H1 (cell line): ENCODE measurements at regions not wholly inside any gene's neighbourhood (a gene's known extent, or its start where the extent isn't known, plus 50 kb on each side); places are given as distances from the start of the nearest gene placed in this dataset.

Experiments used
- FOSL1 ChIP-seq: IDR thresholded peaks from 2 replicates; pipeline ENCODE4 v1.6.1; 2011; ENCODE audit warnings: mild to moderate bottlenecking, low read depth, low read length, moderate library complexity; ENCODE audit not compliant: insufficient read depth
- GABPA ChIP-seq: IDR thresholded peaks from 2 replicates; pipeline ENCODE4 v1.6.1; 2011; ENCODE audit warnings: mild to moderate bottlenecking, low read length, moderate library complexity, borderline replicate concordance; ENCODE audit not compliant: insufficient read depth
- KDM4A ChIP-seq: IDR thresholded peaks from one replicate; pipeline ENCODE4 v1.7.1; 2012; ENCODE audit warnings: low read depth, mild to moderate bottlenecking, moderate library complexity, low read length, inconsistent platforms; ENCODE audit not compliant: severe bottlenecking
- NRF1 ChIP-seq: IDR thresholded peaks from 2 replicates; pipeline ENCODE4 v1.6.1; 2011; ENCODE audit warnings: mild to moderate bottlenecking, low read depth, low read length, improper control_type of control experiment
- POU5F1 ChIP-seq: IDR thresholded peaks from 2 replicates; pipeline ENCODE4 v1.6.1; 2011; ENCODE audit warnings: low read depth, mild to moderate bottlenecking, low read length, moderate library complexity
- RAD21 ChIP-seq, 2 experiments: IDR thresholded peaks in 1 of 2; conservative IDR thresholded peaks in 1 of 2; 2 replicates each; pipeline ENCODE4 v1.6.1; 2011; ENCODE audit warnings: low read depth in 2 of 2, low read length in 2 of 2, improper control_type of control experiment in 1 of 2, inconsistent platforms in 1 of 2, mild to moderate bottlenecking in 1 of 2, moderate library complexity in 1 of 2
- RNF2 ChIP-seq: fragments of 200-900, 300-1000 bp; sonication (generic); IDR thresholded peaks from 2 replicates; pipeline ENCODE4 v1.7.1; 2016; ENCODE audit warnings: borderline replicate concordance, low read depth, mild to moderate bottlenecking, antibody characterized with exemption, low read length; ENCODE audit not compliant: poor library complexity, severe bottlenecking; ENCODE audit errors: missing control alignments
- TAF7 ChIP-seq: optimal IDR thresholded peaks from 2 replicates; pipeline ENCODE3; 2011; ENCODE audit warnings: low read depth, mild to moderate bottlenecking, inconsistent platforms, low read length, moderate library complexity, borderline replicate concordance
- ZNF274 ChIP-seq: IDR thresholded peaks from 2 replicates; pipeline ENCODE4 v1.7.0; 2012; ENCODE audit warnings: low read length, borderline replicate concordance; ENCODE audit errors: extremely low read depth
- TF ChIP-seq, protein P1 (sequence below): fragments of 300-600 bp; sonication (generic); IDR thresholded peaks from 2 replicates; pipeline ENCODE4 v1.7.1; 2012; ENCODE audit warnings: low read length, moderate library complexity, mild to moderate bottlenecking, inconsistent platforms; ENCODE audit not compliant: insufficient replicate concordance

DNA sequence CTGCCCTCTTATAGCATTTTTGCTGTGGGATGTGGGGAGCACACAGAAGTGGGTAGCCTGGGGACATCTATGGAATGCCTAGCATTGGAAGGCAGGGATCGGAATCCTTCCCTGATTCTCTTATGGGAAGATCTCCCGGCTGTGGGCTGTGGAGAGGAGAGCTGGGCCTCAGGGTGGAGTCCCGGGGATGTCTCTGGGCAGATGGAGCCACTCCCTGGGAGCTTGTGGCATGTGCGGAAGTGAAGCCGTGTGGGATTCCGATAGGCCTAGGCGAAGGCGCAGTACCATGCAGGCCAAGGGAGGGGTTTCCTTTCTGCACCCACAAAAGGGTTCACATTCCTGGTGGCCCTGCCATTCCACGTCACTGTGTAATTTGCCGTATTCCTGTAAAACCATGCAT, 87.9 kb downstream of the GLI2 start (continued):
- TF ChIP-seq, protein P1, sequence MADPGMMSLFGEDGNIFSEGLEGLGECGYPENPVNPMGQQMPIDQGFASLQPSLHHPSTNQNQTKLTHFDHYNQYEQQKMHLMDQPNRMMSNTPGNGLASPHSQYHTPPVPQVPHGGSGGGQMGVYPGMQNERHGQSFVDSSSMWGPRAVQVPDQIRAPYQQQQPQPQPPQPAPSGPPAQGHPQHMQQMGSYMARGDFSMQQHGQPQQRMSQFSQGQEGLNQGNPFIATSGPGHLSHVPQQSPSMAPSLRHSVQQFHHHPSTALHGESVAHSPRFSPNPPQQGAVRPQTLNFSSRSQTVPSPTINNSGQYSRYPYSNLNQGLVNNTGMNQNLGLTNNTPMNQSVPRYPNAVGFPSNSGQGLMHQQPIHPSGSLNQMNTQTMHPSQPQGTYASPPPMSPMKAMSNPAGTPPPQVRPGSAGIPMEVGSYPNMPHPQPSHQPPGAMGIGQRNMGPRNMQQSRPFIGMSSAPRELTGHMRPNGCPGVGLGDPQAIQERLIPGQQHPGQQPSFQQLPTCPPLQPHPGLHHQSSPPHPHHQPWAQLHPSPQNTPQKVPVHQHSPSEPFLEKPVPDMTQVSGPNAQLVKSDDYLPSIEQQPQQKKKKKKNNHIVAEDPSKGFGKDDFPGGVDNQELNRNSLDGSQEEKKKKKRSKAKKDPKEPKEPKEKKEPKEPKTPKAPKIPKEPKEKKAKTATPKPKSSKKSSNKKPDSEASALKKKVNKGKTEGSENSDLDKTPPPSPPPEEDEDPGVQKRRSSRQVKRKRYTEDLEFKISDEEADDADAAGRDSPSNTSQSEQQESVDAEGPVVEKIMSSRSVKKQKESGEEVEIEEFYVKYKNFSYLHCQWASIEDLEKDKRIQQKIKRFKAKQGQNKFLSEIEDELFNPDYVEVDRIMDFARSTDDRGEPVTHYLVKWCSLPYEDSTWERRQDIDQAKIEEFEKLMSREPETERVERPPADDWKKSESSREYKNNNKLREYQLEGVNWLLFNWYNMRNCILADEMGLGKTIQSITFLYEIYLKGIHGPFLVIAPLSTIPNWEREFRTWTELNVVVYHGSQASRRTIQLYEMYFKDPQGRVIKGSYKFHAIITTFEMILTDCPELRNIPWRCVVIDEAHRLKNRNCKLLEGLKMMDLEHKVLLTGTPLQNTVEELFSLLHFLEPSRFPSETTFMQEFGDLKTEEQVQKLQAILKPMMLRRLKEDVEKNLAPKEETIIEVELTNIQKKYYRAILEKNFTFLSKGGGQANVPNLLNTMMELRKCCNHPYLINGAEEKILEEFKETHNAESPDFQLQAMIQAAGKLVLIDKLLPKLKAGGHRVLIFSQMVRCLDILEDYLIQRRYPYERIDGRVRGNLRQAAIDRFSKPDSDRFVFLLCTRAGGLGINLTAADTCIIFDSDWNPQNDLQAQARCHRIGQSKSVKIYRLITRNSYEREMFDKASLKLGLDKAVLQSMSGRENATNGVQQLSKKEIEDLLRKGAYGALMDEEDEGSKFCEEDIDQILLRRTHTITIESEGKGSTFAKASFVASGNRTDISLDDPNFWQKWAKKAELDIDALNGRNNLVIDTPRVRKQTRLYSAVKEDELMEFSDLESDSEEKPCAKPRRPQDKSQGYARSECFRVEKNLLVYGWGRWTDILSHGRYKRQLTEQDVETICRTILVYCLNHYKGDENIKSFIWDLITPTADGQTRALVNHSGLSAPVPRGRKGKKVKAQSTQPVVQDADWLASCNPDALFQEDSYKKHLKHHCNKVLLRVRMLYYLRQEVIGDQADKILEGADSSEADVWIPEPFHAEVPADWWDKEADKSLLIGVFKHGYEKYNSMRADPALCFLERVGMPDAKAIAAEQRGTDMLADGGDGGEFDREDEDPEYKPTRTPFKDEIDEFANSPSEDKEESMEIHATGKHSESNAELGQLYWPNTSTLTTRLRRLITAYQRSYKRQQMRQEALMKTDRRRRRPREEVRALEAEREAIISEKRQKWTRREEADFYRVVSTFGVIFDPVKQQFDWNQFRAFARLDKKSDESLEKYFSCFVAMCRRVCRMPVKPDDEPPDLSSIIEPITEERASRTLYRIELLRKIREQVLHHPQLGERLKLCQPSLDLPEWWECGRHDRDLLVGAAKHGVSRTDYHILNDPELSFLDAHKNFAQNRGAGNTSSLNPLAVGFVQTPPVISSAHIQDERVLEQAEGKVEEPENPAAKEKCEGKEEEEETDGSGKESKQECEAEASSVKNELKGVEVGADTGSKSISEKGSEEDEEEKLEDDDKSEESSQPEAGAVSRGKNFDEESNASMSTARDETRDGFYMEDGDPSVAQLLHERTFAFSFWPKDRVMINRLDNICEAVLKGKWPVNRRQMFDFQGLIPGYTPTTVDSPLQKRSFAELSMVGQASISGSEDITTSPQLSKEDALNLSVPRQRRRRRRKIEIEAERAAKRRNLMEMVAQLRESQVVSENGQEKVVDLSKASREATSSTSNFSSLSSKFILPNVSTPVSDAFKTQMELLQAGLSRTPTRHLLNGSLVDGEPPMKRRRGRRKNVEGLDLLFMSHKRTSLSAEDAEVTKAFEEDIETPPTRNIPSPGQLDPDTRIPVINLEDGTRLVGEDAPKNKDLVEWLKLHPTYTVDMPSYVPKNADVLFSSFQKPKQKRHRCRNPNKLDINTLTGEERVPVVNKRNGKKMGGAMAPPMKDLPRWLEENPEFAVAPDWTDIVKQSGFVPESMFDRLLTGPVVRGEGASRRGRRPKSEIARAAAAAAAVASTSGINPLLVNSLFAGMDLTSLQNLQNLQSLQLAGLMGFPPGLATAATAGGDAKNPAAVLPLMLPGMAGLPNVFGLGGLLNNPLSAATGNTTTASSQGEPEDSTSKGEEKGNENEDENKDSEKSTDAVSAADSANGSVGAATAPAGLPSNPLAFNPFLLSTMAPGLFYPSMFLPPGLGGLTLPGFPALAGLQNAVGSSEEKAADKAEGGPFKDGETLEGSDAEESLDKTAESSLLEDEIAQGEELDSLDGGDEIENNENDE, result no peak
- no peak for TF ChIP-seq GABPA
- TF ChIP-seq NRF1, result no peak
- TF ChIP-seq KDM4A, result no peak
- no peak for TF ChIP-seq FOSL1
- no peak for TF ChIP-seq RAD21 (IDR thresholded peaks at IDR 0.05 in 1 of 2, conservative IDR thresholded peaks at IDR 0.05 in 1 of 2; ENCODE audit: low read depth in 2 of 2, low read length in 2 of 2)
- no peak for TF ChIP-seq RNF2
- no peak for TF ChIP-seq TAF7
- TF ChIP-seq POU5F1, result no peak
- TF ChIP-seq ZNF274, result no peak
